Neural cell (in vitro differentiated cells): ENCODE measurements at regions not wholly inside any gene's neighbourhood (a gene's known extent, or its start where the extent isn't known, plus 50 kb on each side); places are given as distances from the start of the nearest gene placed in this dataset.
"Not testable (repeated sequence)": the region's sequence is repeated elsewhere in the genome, so short reads cannot be mapped to it uniquely, and the experiment has no call there.

Source experiments
- CTCF ChIP-seq: fragments of 450-650 bp; IDR thresholded peaks from 2 replicates; pipeline ENCODE4 v1.5.1; 2014; ENCODE audit warnings: antibody characterized with exemption, mild to moderate bottlenecking, moderate library complexity; ENCODE audit not compliant: poor library complexity, severe bottlenecking
- EP300 ChIP-seq: fragments of 450-650 bp; conservative IDR thresholded peaks from 2 replicates; pipeline ENCODE4 v1.6.1; 2014; ENCODE audit warnings: antibody characterized with exemption, mild to moderate bottlenecking, moderate library complexity; ENCODE audit not compliant: poor library complexity, severe bottlenecking
- EZH2 ChIP-seq: fragments of 200-600, 300-800 bp; shearing (Covaris generic), sonication (generic); IDR thresholded peaks from 2 replicates; pipeline ENCODE4 v1.6.1; 2014; ENCODE audit warnings: antibody characterized with exemption, low read length, borderline replicate concordance, mild to moderate bottlenecking; ENCODE audit not compliant: insufficient read depth, poor library complexity, severe bottlenecking
- POLR2AphosphoS5 ChIP-seq: IDR thresholded peaks from 2 replicates; pipeline ENCODE4 v1.6.1; 2012
- RAD21 ChIP-seq: fragments of 450-650 bp; conservative IDR thresholded peaks from 2 replicates; pipeline ENCODE4 v1.6.1; 2014; ENCODE audit warnings: antibody characterized with exemption, mild to moderate bottlenecking, moderate library complexity
- REST ChIP-seq: IDR thresholded peaks from 2 replicates; pipeline ENCODE4 v1.6.1; 2012; ENCODE audit warnings: borderline replicate concordance

GRCh38 chr7:149947346-149947745 is 73.6 kb downstream of the ATP6V0E2 start:
- not testable (repeated sequence) for TF ChIP-seq CTCF, EZH2, REST, EP300, RAD21, POLR2AphosphoS5
